GM12872 (cell line): ENCODE measurements at regions not wholly inside any gene's neighbourhood (a gene's known extent, or its start where the extent isn't known, plus 50 kb on each side); places are given as distances from the start of the nearest gene placed in this dataset.

Experiments used
- CTCF ChIP-seq: IDR thresholded peaks from 3 replicates; pipeline ENCODE4 v1.5.1; 2011; ENCODE audit warnings: low read depth, mild to moderate bottlenecking, low read length, moderate library complexity; ENCODE audit not compliant: insufficient read depth

GRCh38 chr3:56955492-56956111 is 104.9 kb upstream of the SPATA12 start:
- TF ChIP-seq CTCF = no peak

- no peak for TF ChIP-seq CTCF
These were observed 106.3 kb upstream of the SPATA12 start for GRCh38 chr3:56954125-56954524.

GRCh38 chr3:56952846-56953245 is 107.6 kb upstream of the SPATA12 start:
- TF ChIP-seq CTCF = no peak

- TF ChIP-seq CTCF = no peak
These were observed 108.4 kb upstream of the SPATA12 start for GRCh38 chr3:56952061-56952460.

- TF ChIP-seq CTCF = no peak
These were observed 109.1 kb upstream of the SPATA12 start for GRCh38 chr3:56951366-56951765.

GRCh38 chr3:56942523-56942922 is 117.9 kb upstream of the SPATA12 start:
- no peak for TF ChIP-seq CTCF

- no peak for TF ChIP-seq CTCF
These were observed 119.5 kb upstream of the SPATA12 start for GRCh38 chr3:56940976-56941375.
